ENCODE measurements at regions not wholly inside any gene's neighbourhood (a gene's known extent, or its start where the extent isn't known, plus 50 kb on each side); places are given as distances from the start of the nearest gene placed in this dataset.

DNA sequence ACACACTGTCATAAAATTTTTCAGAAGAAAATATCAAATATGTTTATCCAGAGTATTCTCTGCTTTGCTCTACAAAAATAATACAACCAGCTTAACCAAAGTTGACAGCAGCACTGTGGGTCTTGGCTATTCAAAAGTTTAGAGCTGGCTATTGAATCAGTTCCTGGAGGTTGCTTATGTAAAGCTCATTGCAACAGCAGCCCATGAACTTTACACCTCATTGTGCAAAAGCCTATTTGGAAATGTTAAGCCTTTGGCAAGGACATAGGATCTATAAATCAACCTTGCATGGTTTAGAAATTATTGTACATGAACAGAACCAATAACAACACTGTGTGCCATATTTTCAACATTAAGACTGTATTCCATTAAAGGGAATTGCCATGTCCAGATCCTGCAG is 714.9 kb downstream of the ADGRL2 start:
- no peak for DNase-seq

DNA sequence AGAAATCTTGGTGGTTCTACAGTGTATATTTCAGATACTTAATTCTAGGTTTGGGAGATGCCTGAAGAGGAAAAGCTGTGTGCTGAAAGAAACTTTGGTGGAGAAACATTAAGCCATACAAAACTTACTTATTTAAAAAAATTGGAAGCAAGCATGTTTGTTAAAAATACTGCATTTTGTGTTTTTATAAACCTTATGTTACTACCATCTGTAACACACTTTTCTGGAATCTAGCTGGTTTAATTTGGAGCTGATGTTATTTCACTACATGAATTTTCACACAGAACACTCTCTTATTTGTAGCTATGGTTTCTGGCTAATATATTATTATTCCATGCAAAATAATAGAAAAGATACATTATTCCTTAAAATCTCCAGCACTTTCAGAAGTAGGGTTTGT is 710.7 kb downstream of the ADGRL2 start:
- no peak for DNase-seq

DNA sequence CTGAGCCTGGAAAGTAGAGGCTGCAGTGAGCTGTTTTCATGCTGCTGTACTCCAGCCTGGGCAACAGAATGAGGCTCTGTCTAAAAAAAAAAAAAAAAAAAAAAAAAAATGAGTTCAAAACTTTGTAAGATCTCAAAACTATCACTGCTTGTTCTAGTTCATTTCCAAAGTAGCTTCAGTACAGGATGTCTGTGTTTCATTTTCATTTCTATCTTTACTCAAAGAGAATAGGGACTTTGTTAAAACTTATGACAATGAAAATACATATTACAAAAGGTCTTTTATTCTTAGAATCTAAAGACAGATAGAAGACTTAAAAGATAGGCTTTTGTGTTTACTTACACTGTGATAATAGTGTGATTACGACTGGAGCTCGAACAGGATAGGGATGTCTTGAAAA is 709.7 kb downstream of the ADGRL2 start:
- DNase-seq: no peak

DNA sequence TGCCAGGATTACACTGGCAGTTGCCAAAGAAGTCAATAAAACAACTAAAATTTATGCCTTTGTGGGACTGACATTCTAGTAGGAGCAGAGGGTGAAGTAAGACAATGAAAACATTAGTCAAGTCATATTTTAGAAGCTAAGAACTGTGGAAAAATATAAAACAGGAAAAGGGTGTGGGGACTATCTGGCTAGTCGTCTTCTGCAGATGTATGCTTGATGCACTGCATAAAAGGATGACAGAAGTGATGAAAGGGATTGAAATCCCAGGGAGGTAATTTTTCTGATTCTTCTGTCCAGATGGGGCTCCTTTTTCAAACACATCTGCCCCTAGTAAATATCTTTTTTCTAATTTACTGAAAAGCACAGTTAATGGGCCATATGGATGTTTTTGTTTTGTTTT is 706.3 kb downstream of the ADGRL2 start:
- DNase-seq: no peak

DNA sequence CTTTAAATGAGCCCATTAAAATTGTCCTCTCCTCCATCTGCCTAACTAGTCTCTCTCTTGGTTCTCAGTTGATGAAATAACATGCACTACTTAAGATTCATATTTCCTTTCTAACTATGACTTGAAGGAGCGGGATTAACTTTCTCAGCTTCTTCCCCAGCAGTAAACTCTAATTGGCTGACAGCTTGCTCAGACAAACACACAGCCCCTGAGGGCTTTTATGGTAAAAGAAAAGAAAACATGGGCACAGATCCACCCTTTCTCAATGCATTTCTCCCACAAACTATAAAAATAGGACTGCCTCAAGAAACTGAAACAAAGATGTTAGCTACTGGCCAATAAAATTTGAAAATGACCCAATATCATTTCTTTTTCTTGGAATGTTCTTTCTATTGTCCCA is 703.1 kb downstream of the ADGRL2 start:
- DNase-seq: no peak

DNA sequence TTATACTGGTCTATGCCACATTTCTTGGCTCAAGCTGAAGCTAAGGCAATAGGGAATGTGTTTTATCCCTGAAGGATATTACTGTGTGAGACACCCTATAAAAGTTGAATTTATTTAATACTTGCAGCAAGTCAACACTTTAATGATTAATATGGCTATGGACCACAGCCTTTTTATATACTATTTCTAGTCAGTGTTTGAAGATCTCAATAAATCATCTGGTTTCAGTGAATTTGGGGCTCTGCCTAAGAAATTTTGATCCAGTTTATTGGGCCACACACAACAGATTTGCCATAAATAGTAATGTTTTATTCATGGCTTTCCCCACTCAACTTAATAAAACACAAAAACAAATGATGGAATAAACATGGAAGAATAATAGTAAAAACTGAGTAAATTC is 698.3 kb downstream of the ADGRL2 start:
- no peak for DNase-seq

DNA sequence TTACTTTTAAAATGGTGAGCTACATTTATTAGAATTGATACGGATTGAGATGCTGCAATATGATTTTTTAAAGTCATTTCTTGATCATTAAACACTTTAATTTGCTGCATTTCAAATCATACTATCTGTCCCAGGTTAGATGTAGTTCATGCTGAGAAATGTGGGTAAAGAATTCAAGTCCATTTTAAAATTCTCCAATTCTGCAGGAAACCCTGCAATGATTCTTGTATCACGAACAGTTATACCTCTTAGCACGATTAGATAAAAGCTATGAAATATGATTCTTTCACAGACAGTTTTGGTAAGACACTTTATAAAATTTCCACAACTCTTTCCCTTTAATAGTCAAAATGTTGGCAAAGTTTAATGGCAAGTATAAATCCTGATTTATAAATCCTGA is 693.4 kb downstream of the ADGRL2 start:
- no peak for DNase-seq

DNA sequence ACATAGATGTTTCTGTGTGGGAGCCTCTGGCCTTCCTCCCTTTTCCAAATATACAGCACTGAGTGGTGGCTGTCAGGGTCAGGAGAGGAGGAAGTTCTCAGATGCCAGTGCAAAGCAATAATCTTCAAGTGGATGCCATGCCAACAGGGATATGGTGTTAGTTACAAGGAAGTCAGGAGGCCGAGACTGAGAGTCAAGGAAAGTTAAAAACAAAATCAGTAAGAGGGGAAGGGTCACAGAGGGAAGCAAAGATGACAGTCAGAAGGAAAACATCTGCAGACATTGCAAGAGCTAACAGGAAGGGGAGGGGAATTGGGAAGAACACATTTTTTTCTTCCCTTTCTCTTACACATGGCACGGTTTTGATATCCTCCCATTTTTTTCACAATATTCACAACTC is 691.4 kb downstream of the ADGRL2 start:
- DNase-seq: no peak

DNA sequence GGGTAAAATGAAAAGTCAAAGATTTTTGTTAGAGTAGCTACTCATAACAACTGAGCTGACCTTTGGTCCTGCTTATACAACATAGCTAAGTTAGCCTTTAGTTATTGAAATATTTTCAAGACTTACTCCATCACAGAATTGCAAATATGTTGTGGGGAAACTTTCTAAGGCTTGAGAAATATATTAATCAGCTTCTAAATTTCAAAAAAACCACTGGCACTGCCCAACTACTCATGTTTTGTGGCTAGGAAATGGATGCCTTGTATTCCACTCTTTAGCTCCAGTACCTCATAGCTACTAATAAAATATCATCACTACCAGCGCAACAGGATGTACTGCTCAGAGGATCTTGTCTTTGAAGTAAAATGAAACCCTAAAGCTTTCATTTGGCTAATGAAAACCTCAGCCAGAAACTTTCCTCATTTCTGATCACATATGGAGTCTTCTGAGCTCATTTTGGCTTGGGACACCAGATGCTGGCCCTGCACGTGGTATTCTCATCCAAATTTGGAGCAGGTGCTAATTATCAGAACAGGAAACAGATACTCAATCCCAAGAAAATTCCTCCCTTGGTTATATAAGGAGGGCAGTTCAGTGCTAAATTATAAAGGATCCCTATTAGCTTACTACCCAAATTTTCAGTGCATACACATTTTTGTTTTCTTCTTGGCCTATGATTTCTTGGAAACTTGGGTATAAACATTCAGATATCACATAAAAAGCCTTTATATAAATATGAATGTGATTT is 690.7 kb downstream of the ADGRL2 start:
- DNase-seq: no peak

DNA sequence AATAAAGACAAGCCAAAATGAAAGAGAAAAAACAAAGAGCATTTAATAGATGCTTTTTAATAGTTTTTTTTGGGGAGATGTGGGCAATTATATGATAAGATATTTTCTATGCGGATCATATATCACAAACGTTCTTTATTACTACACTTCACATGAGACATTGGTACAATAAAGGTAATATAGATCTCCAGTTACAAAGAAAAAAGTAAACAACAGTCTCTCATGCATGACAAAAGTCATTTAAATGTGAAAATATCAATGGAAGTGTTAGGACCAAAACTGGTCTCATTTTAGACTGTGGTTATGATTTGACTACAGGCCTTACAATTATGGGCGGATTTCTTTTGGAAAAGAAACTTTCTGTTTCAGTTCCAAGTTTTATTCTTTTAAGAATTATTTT is 687.0 kb downstream of the ADGRL2 start:
- DNase-seq: no peak

DNA sequence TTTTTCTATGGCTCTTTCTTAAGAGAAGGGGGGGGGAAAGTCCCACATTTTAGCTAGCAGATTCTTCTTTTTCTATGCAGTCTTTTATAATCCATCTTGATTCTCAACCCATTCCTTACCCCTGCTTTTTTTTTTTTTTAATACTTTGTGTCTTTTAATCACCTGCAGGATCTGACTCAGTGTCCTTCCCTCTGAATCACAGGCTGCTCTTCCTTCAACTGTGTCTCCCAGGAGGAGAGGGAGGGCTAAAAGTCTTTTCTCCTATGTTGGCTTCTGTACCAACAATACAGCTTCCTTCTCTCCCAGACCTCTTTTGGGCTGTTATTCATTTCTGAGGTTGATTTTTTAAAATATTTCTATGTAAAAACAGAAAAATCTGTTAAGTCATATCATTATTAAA is 686.2 kb downstream of the ADGRL2 start:
- DNase-seq: no peak

DNA sequence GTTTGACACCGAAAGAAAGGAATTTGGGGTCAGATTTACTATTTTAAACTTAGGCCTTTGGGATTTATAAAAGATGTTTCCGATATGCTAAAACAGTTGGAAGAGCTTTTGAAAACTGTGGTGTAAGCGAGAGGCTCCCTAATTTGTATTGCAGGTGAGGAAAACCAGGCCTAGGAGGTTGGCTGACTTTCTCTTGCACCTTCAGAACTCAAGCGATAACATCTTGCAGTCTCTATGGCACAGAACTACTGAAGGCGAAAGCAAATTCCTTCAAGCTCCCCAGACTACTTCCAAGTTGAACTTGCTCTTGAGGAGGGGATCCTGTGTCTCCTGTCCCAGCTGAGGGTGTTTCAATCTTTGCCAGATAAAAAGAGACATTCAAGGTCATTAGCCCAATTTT is 685.7 kb downstream of the ADGRL2 start:
- no peak for DNase-seq

DNA sequence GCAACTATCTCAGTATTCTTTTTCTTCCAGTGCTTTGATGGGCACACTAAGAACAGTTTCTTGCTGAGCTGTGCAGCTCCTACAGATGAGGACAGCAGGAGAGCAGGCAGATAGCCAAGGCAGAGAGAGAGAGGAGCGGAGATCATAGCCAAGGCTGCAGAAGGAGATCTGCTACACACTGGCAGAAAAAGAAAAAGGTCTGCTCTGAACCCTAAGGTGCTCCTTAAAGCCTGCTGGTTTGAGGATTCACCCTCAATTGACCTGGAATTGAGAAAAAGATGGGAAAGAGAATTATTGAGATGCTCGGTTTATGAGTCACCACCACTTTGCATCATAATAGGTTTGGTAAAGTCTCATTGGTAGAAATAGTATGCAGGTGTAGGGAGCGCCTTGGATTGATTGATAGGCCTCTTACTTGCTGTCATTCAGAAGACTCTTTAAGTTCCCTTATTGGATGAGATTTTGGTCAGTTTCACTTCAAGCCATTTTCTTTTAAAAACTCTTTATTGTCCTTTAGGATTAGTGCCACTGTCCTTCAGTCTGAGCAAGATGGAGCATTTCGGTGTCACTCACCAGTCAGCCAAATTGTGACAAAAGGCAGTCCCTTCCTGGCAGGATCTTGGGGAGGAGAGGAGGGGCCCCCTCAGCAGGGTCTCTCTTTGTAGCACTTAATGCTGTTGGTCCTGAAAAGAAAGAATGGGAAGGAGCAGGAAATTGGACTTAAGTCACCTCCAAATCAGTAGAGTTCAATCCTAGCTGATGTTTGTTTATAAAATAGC is 685.0 kb downstream of the ADGRL2 start:
- no peak for DNase-seq

DNA sequence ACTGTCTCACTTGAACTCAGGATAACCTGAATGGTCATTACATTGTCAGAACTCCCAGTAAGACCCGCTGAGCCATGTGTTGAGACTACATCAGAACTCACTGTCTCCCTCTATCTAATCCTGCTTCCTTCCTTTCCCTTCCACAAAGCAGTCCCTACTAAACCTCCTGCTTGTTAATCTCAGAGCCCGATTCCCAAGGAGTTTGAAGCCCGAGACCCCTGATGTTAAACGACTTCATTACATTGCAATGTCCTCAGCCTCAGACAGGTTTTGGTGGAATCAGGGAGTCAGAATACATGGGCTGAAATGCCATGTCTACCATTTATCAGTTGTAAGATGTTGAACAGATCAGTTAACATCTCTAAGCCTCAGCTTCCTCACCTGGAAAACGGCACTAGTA is 682.4 kb downstream of the ADGRL2 start:
- DNase-seq: no peak

DNA sequence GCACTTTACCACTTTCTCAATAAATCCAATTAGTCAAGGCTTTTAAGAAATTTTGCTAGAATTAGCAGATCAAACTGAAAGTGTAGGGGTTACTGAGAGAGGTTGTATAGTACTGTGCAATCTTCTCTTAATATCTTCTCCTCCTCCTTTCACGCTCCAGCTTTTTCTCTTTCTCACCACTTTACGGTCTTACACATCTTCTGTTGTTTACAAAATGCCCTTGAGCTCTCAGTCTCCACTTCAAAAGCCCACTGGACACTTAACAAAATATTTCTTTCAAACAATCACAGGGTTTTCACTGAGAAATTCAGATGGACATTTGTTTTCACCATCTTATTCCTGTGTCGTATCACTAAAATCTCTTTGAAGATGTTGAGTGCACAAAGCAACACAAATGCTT is 678.2 kb downstream of the ADGRL2 start:
- DNase-seq: no peak

DNA sequence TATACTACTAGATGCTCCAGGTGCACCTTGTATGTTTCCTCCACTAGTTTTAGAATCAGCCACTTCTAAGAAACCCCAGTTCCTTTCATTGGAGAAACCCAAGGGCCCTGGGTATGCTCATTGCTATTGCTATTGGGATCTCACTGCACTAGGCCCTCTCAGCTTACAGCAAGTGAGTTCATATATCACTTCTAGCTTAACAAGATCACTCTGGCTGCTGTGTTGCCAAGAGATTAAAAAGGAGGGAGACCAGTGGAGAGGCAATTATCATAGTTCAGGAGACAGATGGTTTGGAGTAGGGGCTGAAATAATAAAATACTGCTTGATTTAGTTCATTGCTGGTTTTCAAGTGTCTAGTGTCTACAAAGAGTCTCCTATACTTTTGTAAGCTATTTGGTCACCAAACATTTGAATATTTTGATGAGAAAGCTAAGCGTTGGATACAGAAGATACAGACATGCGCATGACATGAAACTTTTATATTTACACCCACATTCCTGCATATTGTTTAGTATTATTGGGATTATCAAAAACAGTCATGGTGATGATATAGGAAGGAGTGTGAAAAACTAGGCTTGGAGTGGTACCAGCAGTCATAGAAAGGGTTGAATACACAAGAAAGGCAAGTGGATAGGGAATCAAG is 671.9 kb downstream of the ADGRL2 start:
- no peak for DNase-seq

DNA sequence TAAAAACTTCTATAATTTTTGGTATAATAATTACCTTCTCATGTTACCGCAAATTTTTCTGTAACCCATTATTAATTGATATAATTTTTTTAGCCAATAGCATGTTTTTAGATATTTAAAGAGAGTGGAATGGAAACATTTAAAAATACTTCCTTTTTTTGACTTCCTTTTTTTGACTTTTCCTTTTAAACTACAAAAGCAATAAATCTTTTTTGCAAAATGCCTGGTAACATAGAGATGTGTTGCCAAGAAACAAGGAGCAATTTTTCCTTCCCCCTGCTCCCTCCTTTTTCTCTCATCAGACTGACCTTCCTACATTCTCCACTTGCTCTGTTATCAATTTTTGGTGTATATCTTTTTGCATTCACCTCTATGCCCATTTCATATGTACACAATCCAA is 666.2 kb downstream of the ADGRL2 start:
- DNase-seq: no peak

DNA sequence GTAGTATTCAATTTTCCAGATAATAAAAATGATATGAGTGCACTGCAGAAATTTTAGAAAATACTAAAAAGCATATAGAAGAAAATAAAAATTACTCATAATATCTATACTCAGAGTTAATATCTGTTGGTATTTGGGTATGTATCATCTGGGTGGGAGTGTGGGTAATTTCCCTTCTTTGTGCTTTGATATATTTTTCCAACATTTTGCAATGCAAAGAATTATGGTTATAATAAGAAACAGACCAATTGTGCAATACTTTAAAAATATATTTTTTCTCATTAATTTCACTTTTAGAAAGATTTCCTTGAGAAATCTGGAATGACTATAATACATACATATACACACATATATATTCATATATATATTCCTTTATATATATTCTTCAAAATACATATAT is 665.7 kb downstream of the ADGRL2 start:
- DNase-seq: no peak

DNA sequence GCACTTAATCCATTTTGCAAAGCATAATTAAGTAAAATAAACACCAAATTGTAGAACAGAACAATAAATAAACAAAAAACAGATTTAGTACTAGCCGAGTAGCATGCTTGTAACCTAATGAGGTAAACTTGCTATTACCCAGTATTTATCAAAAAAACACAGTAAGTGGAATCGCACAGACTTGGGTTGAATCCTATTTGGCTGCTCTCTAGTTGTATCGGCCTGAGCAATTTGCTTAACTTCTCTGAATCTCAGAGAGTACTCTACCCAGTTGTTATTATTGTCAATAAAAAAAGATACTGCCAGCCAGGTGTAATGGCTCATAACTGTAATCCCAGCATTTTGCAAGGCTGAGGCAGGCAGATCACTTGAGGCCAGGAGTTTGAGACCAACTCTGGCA is 664.3 kb downstream of the ADGRL2 start:
- no peak for DNase-seq

DNA sequence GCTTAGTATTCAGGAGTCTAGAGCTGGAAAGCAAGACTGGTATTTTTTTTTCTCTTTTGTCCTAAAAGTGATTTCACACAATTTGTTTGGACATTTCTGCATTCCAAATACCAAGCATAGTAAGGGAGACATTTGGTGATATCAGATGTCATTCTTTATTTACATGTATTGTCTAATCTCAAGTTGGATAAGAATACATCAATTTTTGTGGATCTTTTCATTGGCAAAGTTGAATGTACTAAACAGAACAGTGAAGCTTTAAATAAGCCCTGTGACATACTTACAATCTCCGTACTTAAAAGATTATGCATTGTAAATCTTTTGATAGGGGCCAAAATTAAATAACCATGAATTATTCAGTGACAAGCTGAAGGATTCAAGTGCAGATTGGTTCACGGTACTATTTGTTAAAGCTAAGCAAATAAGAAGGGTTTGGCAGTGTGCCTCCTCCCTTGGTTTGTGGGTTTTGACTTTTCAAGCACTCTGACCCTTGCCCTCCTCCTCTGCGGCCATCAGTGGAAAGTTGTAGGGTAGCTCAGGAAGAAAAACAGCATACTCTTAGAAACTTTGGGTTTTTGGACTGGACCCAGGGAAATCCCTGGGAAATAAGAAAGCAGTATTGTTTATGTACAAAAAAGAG is 663.7 kb downstream of the ADGRL2 start:
- DNase-seq: no peak

DNA sequence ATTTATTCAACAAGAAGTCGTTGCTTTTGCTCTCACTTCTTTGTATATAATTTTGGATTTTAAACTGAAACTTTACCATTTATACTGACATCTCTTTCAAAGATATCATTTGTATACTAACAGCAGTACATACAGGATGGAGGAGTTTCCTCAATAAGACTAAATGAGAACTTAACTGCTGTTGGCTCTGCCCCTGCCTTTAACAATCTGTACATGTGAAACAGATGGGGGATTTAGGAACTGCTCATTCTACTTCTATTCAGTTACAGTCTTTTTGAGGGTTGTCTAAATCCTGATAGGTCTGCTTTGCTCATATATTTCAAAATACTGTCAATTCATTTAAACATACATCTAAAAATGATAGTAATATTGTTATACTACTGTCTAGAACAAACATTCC is 663.2 kb downstream of the ADGRL2 start:
- no peak for DNase-seq

DNA sequence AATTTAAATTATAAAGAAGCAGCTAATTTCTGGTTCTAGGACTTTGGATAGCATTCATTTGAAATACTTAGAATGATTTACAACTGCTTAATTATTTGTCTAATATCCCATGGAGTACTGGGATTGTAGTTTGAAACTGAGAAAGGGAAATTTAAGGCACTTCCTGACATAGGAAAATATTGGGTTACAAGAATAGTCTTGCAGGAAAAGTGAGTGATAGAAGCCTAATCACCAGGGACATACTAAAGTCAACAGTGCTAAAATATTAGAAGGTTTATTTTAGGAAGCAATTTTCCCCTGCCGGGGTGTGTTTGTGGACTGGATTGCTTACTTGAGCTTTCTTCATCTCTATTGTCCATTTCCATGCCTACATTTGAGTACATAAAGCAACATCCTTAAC is 661.6 kb downstream of the ADGRL2 start:
- no peak for DNase-seq

DNA sequence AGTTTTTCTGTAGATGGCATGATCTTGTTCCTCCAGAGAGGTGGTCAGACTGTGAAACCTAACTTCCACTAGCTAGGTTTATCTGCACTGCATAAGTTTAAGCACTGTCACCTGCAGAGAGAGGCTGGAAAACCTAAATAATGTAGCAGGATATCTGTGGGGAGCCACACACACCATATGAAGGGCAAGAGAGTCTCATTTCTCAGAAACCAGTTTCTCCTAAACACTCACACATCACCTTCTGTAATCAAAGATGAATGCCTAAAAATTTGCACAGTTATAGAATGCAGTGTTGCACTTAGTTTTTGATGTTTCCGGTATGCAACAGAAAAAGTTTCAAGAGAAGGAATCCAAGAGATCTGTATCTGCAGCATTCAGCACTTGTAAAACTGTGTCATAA is 654.6 kb downstream of the ADGRL2 start:
- DNase-seq: no peak

DNA sequence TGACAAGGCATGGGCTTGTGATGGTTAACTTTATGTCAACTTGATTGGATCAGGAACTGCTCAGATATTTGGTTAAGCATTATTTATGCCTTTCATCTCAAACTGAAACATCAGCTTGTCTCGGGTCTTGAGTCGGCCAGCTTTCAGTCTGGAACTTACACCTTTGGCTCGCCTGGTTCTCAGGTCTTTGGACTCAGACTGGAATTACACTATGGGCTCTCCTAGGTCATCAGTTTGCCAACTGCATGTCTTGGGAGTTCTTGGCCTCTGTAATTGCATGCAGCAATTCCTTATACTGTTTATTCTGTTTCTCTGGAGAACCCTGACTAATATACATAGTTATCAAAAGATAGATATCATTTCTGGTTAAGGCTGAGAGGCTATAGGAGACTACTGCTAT is 653.7 kb downstream of the ADGRL2 start:
- no peak for DNase-seq
